PC-3 (cell line): ENCODE measurements at regions not wholly inside any gene's neighbourhood (a gene's known extent, or its start where the extent isn't known, plus 50 kb on each side); places are given as distances from the start of the nearest gene placed in this dataset.

Source experiments
- CTCF ChIP-seq: fragments of 300-600 bp; sonication (generic); conservative IDR thresholded peaks from 2 replicates; pipeline ENCODE4 v1.5.1; 2017; ENCODE audit warnings: antibody characterized with exemption, low read depth, mild to moderate bottlenecking, low read length
- EZH2 ChIP-seq: fragments of 300-600 bp; sonication (generic); IDR thresholded peaks from one replicate; pipeline ENCODE4 v1.6.1; 2017; ENCODE audit warnings: antibody characterized with exemption, mild to moderate bottlenecking, low read length; ENCODE audit not compliant: unreplicated experiment

DNA sequence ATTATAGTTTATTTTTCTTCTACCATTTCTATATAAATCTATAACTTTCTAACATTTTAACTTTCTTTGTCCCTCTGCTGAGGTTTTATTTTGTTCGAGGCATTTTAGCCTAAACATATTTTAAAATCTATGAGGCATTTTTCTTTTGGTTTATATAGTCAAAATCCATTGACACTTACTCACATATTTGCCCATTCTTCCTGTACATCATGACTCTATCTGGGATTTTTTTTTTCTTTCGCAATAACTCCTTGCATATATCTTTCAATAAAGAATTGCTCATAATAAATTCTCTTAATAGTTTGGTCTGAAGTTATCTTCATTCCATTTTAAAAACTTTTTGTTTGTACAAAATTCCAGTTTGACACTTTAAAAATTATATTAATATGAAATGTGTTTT, 632.3 kb downstream of the TLE4 start:
- TF ChIP-seq CTCF (no peak), EZH2 (no peak)
